ENCODE measurements at regions not wholly inside any gene's neighbourhood (a gene's known extent, or its start where the extent isn't known, plus 50 kb on each side); places are given as distances from the start of the nearest gene placed in this dataset.
"Not testable (repeated sequence)": the region's sequence is repeated elsewhere in the genome, so short reads cannot be mapped to it uniquely, and the experiment has no call there.

DNA sequence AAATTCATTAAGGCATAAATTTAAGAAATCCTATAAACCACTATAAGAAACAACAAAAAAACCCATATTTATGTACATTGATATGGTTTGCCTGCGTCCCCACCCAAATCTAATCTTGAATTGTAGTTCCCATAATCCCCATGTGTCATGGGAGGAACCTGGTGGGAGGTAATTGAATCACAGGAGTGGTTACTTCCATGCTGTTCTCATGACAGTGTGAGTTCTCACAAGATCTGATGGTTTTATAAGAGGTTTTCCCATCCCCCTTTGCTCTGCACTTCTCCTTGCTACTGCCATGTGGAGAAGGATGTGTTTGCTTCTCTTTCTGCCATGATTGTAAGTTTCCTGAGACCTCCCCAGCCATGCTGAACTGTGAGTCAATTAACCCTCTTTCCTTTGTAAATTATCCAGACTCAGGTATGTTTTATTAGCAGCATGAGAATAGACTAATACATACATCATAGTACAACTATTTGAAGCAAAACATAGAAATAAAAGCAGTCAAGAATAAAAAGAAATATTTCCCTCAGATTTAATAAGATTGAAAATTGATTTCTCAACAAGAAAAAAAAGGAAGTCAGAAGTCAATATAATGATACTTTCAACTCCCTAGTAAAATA, 209.0 kb upstream of the GPC6 start:
- no peak for DNase-seq

DNA sequence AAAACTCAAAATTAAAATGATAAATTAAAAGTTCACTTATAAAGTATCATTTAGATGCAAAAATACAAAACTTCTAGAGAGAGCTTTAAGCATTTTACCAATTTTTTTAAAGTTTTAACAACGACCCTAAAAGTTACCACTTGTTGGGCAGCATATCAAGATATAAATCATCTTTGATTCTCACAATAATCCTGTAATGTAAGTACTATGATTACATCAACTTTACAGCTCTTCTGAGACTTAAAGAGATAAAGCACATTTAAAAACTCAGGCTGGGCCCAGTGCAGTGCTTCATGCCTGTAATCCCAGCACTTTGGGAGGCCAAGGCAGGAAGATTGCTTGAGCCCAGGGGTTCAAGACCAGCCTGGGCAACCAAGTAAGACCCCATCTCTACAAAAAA, 202.7 kb upstream of the GPC6 start:
- DNase-seq = no peak

GRCh38 chr13:93025984-93026383, 200.6 kb upstream of the GPC6 start:
- DNase-seq = no peak

DNA sequence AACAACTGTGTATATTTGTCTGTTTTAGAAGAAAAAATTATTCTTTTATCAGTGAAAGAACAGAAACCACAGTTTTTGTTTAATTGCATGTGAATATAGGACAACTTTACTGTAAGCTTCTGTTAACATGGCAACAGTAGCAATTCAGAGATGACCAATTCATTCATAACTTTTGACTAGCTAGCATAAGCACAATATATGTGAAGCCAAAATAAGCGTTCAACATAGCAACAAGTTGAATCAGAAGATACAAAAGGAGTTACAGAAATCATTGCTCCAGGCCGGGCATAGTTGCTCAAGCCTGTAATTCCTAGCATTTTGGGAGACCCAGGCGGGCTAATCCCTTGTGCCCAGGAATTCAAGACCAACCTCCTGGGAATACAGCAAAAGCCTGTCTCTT, 197.1 kb upstream of the GPC6 start:
- DNase-seq = no peak

DNA sequence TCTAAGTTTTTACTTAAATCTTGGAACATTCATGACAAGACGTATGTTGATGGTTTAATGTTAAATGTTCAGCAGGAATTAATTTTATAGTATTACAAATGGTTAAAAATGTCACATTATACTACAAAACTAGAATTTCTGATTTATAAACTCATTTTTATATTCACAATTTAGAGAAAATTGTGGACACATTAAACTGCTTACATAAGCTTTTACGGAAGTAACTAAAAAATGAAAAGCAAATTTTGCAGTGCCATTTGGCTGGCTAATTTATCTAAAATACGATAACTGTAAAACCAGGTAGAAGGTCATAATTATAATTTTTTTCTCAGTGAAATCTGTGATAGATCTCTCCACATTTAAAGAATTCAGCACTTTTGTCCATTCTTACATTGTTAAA, 190.2 kb upstream of the GPC6 start:
- DNase-seq = no peak

GRCh38 chr13:93037780-93038179, 188.8 kb upstream of the GPC6 start:
- no peak for DNase-seq

DNA sequence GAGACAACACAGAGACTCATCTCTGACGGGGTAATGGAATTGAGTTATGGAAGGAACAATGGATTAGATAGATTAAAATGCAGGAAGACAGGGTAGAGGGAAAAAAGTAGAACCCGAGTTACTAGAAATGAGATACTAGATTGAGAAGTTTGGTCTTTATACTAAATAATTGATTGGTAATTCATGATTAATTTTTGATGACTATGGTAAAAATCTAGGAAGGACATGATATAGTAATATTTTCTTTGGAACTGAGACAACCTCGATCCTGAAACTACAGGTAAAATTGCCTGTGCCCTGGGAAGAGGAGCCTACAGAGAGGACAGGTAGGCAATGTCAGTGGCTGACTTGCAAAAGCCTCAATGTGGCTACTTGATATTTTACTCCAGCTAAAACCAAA, 188.4 kb upstream of the GPC6 start:
- no peak for DNase-seq

GRCh38 chr13:93039131-93039530, 187.5 kb upstream of the GPC6 start:
- no peak for DNase-seq

DNA sequence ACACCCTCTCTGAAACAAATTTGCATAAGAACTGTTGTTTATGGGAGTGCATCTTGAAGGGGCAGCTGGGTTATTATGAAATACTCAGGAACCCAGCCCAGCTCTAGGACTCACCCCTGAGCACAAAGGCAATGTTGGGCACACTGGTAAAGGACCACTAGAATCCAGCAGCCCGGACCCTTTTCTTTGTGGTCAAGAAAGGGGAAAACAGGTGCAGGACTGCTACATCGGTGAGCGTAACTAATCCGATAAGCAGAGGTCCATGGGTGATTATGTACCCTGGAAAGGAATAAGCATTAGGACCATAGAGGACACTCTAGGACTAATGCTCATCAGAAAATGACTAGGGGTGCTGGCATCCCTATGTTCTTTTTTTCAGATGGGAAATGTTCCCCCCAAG, 185.0 kb upstream of the GPC6 start:
- not testable (repeated sequence) for DNase-seq

DNA sequence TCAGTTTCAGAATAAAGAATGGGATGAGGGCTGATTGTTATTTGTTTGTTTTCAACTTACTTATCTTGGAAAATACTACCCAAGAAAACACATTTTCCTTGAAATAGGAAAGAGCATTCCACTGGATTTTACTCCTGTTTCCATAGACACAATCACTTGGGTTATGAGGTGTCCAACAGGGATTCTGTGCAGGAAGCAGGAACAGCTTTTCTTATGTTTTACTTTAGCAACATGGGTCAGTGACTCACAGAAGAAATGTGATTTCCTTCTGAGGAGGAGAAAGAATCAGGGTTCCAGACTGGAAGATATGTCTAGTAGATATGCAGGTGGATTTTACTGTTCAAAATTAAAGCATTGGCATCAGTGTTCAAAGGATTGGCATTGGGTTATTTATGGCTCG, 180.8 kb upstream of the GPC6 start:
- no peak for DNase-seq

DNA sequence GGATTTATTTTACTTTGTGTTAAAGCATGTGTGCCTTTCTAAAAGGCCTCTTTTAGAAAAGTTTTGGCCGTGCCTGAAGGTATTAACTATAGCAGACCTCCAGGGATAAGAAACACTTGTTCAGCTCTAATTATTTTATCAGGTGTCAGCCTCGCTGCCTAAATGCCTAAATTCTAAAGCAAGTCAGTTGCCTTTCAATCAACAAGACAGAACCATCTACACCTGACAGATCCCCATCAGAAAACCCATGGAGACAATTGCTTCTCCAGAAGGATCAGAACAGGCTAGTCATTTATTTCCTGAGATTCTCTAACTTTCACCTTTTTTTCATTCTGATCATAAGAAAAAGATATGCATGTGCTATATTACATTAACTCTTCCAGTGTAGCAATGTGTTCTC, 171.4 kb upstream of the GPC6 start:
- no peak for DNase-seq

DNA sequence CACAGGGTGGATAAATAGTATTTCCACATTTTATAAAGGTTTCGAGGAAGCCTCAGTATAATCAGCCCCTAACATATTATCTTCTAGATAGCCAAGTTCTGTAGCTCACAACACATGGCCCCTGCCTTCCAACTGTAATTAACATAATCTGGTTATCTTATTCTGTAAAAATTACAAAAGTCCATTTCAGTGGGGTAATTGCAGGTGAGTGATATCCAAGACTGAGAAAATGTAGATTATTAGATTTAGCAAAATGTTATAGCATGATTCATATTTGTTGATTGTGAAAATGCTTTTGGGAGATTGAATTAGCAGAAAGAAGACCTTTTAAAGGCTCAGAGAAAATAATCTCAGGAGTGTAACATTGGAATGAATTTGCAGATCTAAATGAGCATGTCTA, 168.3 kb upstream of the GPC6 start:
- no peak for DNase-seq

DNA sequence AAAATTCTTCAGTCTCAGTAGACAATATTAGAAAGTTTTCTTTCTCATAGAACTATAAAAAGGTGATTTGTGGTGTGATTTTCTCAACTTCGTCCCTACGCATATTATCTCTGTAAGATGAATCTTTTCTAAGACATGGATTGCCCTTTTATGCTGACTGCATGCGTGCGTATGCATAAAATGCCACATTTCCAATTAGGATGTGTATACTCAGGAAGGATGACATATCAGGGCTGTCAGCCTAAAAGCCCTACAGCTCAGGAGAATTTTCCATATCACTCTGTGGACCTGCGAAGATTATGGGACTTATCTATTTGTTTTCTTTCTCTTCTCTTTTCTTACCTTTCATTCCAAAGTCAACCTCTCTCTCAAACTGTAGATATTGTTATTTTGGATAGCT, 166.5 kb upstream of the GPC6 start:
- no peak for DNase-seq

DNA sequence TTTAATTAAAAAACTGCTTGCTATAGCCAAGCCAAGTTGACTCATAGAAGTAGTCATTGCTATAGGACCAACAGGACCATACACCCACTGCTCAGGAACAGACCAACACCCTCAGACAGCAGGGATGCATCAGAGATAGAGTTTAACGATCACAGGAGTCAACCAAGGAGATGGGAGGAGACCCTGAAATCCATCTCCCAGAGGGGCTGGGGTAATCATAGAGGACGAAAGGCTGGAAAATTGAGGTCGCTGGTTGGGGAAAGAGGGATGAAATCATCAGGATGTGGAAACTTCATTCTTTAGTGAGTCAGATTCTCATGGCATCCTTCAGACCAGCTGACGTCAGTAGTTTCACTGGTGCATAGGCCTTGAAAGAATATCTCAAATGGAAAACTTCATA, 160.4 kb upstream of the GPC6 start:
- DNase-seq = no peak

- DNase-seq = no peak
Observed at GRCh38 chr13:93079294-93079693, 147.3 kb upstream of the GPC6 start.

DNA sequence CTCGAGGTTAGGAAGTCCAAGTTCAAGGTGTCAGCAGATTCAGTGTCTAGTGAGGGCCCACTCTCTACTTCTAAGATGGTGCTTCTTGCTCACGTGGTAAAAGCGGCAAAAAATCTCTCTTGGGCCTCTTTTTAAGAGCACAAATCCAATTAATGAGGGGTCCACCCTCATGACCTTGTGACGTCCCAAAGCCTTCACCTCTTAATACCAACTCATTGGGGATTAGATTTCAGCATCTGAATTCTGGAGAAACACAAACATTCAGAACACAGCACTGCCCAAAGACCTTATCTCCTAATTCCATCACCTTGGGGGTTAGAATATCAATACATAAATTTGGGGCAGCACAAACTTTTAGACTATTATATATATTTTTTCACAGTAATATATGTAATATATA, 146.4 kb upstream of the GPC6 start:
- no peak for DNase-seq

DNA sequence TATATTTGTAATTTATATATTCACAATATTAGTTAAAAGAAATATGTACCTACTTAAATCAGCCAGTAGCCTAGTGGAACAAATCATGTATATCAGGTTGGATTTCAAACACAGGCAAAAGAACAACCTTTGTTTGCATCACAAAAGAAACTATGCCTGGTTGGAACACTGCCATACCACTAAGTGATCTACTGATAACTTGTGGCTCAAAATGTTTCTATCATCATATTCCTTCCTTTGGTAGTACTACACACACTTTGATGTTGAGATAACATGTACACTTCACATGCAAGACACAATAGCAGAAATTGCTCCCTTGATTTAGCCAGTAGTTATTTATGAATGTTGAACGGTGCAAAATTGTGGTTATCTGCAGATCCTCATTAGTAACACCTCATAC, 146.0 kb upstream of the GPC6 start:
- DNase-seq = no peak

GRCh38 chr13:93086329-93086728, 140.3 kb upstream of the GPC6 start:
- DNase-seq = no peak

GRCh38 chr13:93098972-93099371, 127.6 kb upstream of the GPC6 start:
- no peak for DNase-seq

DNA sequence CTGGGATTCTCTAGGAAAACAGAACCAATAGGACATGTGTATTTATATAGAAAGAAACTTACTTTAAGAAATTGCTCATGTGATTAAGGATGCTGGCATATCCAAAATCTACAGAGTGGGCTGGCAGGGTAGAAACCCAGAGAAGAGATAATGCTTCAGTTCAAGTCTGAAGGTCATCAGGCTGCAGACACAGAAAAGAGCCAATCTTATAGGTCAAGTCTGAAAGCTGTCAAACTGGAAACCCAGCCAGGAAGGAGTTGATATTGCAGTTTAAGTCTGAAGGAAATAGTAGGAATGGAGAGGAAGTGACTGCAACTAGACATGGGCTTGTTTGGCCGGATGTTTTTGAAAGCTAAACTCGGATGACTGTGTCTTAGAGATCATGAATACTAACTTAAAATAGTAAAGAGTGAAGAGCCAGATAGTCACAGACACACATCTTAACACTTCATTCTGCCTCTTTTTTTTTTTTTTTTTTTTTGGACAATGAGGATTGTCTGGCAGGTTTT, 125.3 kb upstream of the GPC6 start:
- DNase-seq = no peak

GRCh38 chr13:93104270-93104669, 122.3 kb upstream of the GPC6 start:
- DNase-seq = no peak

DNA sequence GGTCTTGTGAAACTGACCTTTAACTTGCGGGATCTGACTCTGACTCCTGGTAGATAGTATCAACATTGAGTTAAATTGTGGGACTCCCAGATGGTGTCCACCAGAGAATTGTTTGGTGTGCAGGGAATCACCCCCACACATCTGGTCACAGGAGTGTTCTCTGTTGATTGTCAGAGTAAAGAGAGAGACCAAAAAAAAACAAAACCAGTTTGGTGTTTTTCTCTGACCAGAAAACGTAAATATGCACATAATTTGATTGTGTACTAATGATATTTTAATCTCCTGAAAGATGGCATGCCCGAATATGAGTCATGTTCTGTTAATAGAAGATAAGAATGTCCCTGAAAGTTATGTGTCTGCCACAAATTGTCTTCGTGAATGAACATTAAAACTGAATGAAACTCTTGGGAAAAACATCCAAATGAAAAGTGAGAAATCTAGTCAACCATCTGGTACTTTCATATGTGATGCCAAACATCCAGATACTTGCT, 118.5 kb upstream of the GPC6 start:
- no peak for DNase-seq

- DNase-seq = no peak
Observed at GRCh38 chr13:93116809-93117208, 109.8 kb upstream of the GPC6 start.

GRCh38 chr13:93118081-93118615, 108.5 kb upstream of the GPC6 start:
- DNase-seq = no peak

DNA sequence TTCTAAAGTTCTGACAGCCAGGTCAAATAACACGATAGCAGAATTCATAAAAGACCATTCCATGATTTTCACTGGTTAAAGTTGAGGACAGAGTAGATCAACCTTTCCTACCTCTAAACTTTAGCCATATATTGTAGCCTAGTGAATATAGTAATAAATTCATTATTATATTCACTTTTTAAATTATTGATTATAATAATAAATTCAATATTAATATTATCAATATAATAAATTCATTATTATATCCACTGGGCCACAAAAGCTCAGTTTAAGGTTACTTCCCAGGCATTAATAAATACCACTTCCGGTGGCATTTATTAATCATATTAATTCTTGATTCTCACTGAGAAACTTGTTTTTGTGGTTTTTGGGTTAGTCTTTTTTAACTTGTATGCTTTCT, 85.7 kb upstream of the GPC6 start:
- no peak for DNase-seq

Data from hindlimb muscle (tissue), 1 donor.